ENCODE measurements at regions not wholly inside any gene's neighbourhood (a gene's known extent, or its start where the extent isn't known, plus 50 kb on each side); places are given as distances from the start of the nearest gene placed in this dataset.

DNA sequence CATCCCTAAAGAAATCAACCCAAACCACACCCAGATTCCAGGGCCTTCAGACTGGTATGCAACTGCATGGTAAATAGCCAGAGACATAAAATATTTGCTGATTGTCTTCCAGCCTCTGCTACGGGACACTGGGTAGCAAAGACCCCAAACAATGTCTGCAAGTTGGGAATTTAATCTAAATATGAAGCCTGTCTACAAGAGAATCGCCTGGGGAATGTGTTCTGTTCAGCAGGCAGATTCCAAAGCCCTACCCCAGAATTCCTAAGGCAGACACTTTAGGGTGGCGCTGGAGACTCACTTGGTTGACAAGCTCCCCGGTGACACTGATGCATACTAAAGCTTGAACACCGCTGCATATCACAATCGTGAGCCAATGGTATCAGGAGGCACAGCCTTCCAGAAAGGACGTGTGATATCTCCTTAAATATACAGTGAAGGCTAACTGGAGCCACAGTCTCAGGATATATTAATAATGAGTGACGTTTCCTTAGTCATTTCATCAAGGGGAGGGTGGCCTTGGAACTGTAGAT, 684.1 kb downstream of the NTRK3 start:
- no peak overlapping the region for H3K27ac ChIP-seq (ENCODE audit: low read length)
- no CpG with 5 or more reads among the region's 8 CpGs for WGBS (ENCODE audit: insufficient coverage, insufficient read length)
- no peaks in the 10 kb centered on the region for H3K36me3 ChIP-seq (ENCODE audit: control insufficient read depth, insufficient read depth, low read length)
- no peaks in the 10 kb centered on the region for H3K4me1 ChIP-seq (ENCODE audit: control insufficient read depth, insufficient read depth, low read length)
- H3K4me3 ChIP-seq (ENCODE audit: low read length): no peak overlapping the region
- no peaks in the 10 kb centered on the region for H3K9me3 ChIP-seq (ENCODE audit: control insufficient read depth, insufficient read depth, low read length)
- DNase-seq (ENCODE audit: low read depth, low spot score): no peak
- no peaks in the 10 kb centered on the region for H3K27me3 ChIP-seq (ENCODE audit: control insufficient read depth, insufficient read depth, low read length)

DNA sequence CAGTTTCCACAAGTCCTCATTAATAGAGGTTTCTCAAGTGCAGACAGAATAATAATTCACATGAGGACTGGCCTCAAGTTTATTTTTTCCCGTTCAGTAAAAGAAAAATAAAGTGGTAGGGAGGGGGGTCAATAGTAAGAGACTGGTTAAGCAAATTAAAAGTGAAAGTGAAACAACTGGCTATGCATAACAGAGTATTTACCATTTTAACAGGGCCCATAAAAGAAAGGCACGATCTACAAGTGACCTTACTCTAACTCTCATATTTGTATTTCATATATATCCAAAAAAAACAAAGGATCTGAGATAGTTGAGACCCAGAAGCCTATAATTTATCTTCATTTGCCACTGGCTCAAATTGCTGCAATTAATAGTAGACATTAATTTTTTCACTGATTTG, 686.3 kb downstream of the NTRK3 start:
- Histone ChIP-seq H3K27me3 (ENCODE audit: control insufficient read depth, insufficient read depth, low read length) (no peaks in the 10 kb centered on the region), H3K27ac (ENCODE audit: low read length) (no peak overlapping the region), H3K4me3 (ENCODE audit: low read length) (no peak overlapping the region), H3K9me3 (ENCODE audit: control insufficient read depth, insufficient read depth, low read length) (no peaks in the 10 kb centered on the region), H3K4me1 (ENCODE audit: control insufficient read depth, insufficient read depth, low read length) (no peaks in the 10 kb centered on the region), H3K36me3 (ENCODE audit: control insufficient read depth, insufficient read depth, low read length) (no peaks in the 10 kb centered on the region)
- WGBS (ENCODE audit: insufficient coverage, insufficient read length): no CpG with 5 or more reads among the region's 2 CpGs
- DNase-seq (ENCODE audit: low read depth, low spot score): no peak

DNA sequence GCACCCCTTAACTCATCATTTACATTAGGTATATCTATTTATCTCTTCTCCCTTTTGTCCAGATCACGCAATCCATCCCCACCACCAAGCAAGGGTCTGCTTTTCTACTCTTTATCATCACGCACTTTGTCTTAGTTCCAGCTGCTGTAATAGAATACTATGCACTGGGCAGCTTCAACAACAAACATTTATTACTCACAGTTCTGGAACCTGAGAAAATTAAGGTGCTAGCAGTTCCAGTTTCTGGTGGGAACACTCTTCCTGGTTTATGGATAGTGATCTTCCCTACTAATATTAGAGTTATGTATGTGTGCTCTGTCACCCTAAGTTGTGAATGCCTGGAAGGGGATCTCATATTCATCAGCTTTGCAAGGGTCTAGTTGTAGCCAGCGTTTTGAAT, 687.0 kb downstream of the NTRK3 start:
- no peaks in the 10 kb centered on the region for H3K4me1 ChIP-seq (ENCODE audit: control insufficient read depth, insufficient read depth, low read length)
- H3K27ac ChIP-seq (ENCODE audit: low read length): no peak overlapping the region
- no peaks in the 10 kb centered on the region for H3K9me3 ChIP-seq (ENCODE audit: control insufficient read depth, insufficient read depth, low read length)
- no peaks in the 10 kb centered on the region for H3K36me3 ChIP-seq (ENCODE audit: control insufficient read depth, insufficient read depth, low read length)
- no peak overlapping the region for H3K4me3 ChIP-seq (ENCODE audit: low read length)
- no CpG with 5 or more reads among the region's 3 CpGs for WGBS (ENCODE audit: insufficient coverage, insufficient read length)
- no peak for DNase-seq (ENCODE audit: low read depth, low spot score)
- no peaks in the 10 kb centered on the region for H3K27me3 ChIP-seq (ENCODE audit: control insufficient read depth, insufficient read depth, low read length)

GRCh38 chr15:87567406-87568030, 689.0 kb downstream of the NTRK3 start:
- Histone ChIP-seq H3K36me3 (ENCODE audit: control insufficient read depth, insufficient read depth, low read length) (no peaks in the 10 kb centered on the region), H3K4me3 (ENCODE audit: low read length) (no peak overlapping the region), H3K27me3 (ENCODE audit: control insufficient read depth, insufficient read depth, low read length) (no peaks in the 10 kb centered on the region), H3K4me1 (ENCODE audit: control insufficient read depth, insufficient read depth, low read length) (no peaks in the 10 kb centered on the region), H3K27ac (ENCODE audit: low read length) (no peak overlapping the region), H3K9me3 (ENCODE audit: control insufficient read depth, insufficient read depth, low read length) (no peaks in the 10 kb centered on the region)
- no peak for DNase-seq (ENCODE audit: low read depth, low spot score)
- WGBS (ENCODE audit: insufficient coverage, insufficient read length): no CpG with 5 or more reads among the region's 3 CpGs

- DNase-seq (ENCODE audit: low read depth, low spot score): no peak
- no CpG with 5 or more reads among the region's 6 CpGs for WGBS (ENCODE audit: insufficient coverage, insufficient read length)
- Histone ChIP-seq H3K9me3 (ENCODE audit: control insufficient read depth, insufficient read depth, low read length) (no peaks in the 10 kb centered on the region), H3K4me3 (ENCODE audit: low read length) (no peak overlapping the region), H3K27me3 (ENCODE audit: control insufficient read depth, insufficient read depth, low read length) (no peaks in the 10 kb centered on the region), H3K36me3 (ENCODE audit: control insufficient read depth, insufficient read depth, low read length) (no peaks in the 10 kb centered on the region), H3K4me1 (ENCODE audit: control insufficient read depth, insufficient read depth, low read length) (no peaks in the 10 kb centered on the region), H3K27ac (ENCODE audit: low read length) (no peak overlapping the region)
Observed at GRCh38 chr15:87566236-87566635, 690.3 kb downstream of the NTRK3 start.

DNA sequence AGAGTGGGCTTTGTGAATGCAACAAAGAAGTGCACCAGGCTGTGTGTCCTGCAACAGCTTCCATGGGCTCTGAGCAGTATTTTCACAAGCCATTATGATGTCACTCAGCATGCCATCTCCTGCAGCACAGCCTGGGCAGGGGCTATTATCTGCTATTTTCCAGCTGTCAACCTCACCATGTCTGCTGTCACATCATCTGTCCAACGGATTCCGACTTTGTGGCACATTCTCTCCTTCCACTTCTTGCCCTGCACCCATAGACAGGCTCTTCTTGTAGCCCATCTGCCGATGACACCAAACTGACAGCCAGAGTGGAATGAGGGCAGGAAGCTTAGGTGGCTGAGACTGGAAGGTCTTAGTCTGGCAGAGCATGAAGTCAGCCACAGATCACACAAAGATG, 691.9 kb downstream of the NTRK3 start:
- no peak for DNase-seq (ENCODE audit: low read depth, low spot score)
- H3K4me1 ChIP-seq (ENCODE audit: control insufficient read depth, insufficient read depth, low read length): no peaks in the 10 kb centered on the region
- H3K27me3 ChIP-seq (ENCODE audit: control insufficient read depth, insufficient read depth, low read length): no peaks in the 10 kb centered on the region
- H3K36me3 ChIP-seq (ENCODE audit: control insufficient read depth, insufficient read depth, low read length): no peaks in the 10 kb centered on the region
- WGBS (ENCODE audit: insufficient coverage, insufficient read length): no CpG with 5 or more reads among the region's 3 CpGs
- H3K4me3 ChIP-seq (ENCODE audit: low read length): no peak overlapping the region
- H3K9me3 ChIP-seq (ENCODE audit: control insufficient read depth, insufficient read depth, low read length): no peaks in the 10 kb centered on the region
- H3K27ac ChIP-seq (ENCODE audit: low read length): no peak overlapping the region

- Histone ChIP-seq H3K4me1 (ENCODE audit: control insufficient read depth, insufficient read depth, low read length) (no peaks in the 10 kb centered on the region), H3K36me3 (ENCODE audit: control insufficient read depth, insufficient read depth, low read length) (no peaks in the 10 kb centered on the region), H3K9me3 (ENCODE audit: control insufficient read depth, insufficient read depth, low read length) (no peaks in the 10 kb centered on the region), H3K27me3 (ENCODE audit: control insufficient read depth, insufficient read depth, low read length) (no peaks in the 10 kb centered on the region), H3K27ac (ENCODE audit: low read length) (no peak overlapping the region), H3K4me3 (ENCODE audit: low read length) (no peak overlapping the region)
- no peak for DNase-seq (ENCODE audit: low read depth, low spot score)
- WGBS (ENCODE audit: insufficient coverage, insufficient read length): no CpG with 5 or more reads among the region's 2 CpGs
Observed at GRCh38 chr15:87563869-87564268, 692.7 kb downstream of the NTRK3 start.

GRCh38 chr15:87562203-87562602, 694.3 kb downstream of the NTRK3 start:
- Histone ChIP-seq H3K27me3 (ENCODE audit: control insufficient read depth, insufficient read depth, low read length) (no peaks in the 10 kb centered on the region), H3K36me3 (ENCODE audit: control insufficient read depth, insufficient read depth, low read length) (no peaks in the 10 kb centered on the region), H3K4me1 (ENCODE audit: control insufficient read depth, insufficient read depth, low read length) (no peaks in the 10 kb centered on the region), H3K4me3 (ENCODE audit: low read length) (no peak overlapping the region), H3K27ac (ENCODE audit: low read length) (no peak overlapping the region), H3K9me3 (ENCODE audit: control insufficient read depth, insufficient read depth, low read length) (no peaks in the 10 kb centered on the region)
- no CpG with 5 or more reads among the region's 4 CpGs for WGBS (ENCODE audit: insufficient coverage, insufficient read length)
- DNase-seq (ENCODE audit: low read depth, low spot score): no peak

DNA sequence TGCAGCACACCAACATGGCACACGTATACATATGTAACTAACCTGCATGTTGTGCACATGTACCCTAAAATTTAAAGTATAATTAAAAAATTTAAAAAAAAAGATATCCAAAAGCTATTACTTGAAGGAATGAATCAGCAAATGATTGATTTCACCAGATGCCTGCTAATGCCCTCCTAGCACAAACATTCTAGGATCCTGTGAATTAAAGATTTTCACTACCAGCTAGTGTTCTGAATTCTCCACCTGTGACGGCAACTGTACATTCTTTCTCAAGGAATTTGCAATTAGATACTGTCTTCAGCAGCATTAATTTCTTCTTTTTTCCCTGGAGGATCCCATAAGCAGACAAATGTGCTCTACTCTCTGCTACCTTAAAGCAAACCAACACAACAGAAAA, 694.9 kb downstream of the NTRK3 start:
- Histone ChIP-seq H3K27me3 (ENCODE audit: control insufficient read depth, insufficient read depth, low read length) (no peaks in the 10 kb centered on the region), H3K9me3 (ENCODE audit: control insufficient read depth, insufficient read depth, low read length) (no peaks in the 10 kb centered on the region), H3K4me3 (ENCODE audit: low read length) (no peak overlapping the region), H3K27ac (ENCODE audit: low read length) (no peak overlapping the region), H3K4me1 (ENCODE audit: control insufficient read depth, insufficient read depth, low read length) (no peaks in the 10 kb centered on the region), H3K36me3 (ENCODE audit: control insufficient read depth, insufficient read depth, low read length) (no peaks in the 10 kb centered on the region)
- no CpG with 5 or more reads among the region's 2 CpGs for WGBS (ENCODE audit: insufficient coverage, insufficient read length)
- DNase-seq (ENCODE audit: low read depth, low spot score): no peak

- no peak overlapping the region for H3K27ac ChIP-seq (ENCODE audit: low read length)
- no peaks in the 10 kb centered on the region for H3K27me3 ChIP-seq (ENCODE audit: control insufficient read depth, insufficient read depth, low read length)
- H3K9me3 ChIP-seq (ENCODE audit: control insufficient read depth, insufficient read depth, low read length): no peaks in the 10 kb centered on the region
- H3K4me3 ChIP-seq (ENCODE audit: low read length): no peak overlapping the region
- DNase-seq (ENCODE audit: low read depth, low spot score): no peak
- WGBS (ENCODE audit: insufficient coverage, insufficient read length): no CpG with 5 or more reads among the region's 1 CpG
- no peaks in the 10 kb centered on the region for H3K36me3 ChIP-seq (ENCODE audit: control insufficient read depth, insufficient read depth, low read length)
- no peaks in the 10 kb centered on the region for H3K4me1 ChIP-seq (ENCODE audit: control insufficient read depth, insufficient read depth, low read length)
Observed at GRCh38 chr15:87557881-87558280, 698.7 kb downstream of the NTRK3 start.

GRCh38 chr15:87556886-87557285, 699.7 kb downstream of the NTRK3 start:
- Histone ChIP-seq H3K4me3 (ENCODE audit: low read length) (no peak overlapping the region), H3K4me1 (ENCODE audit: control insufficient read depth, insufficient read depth, low read length) (no peaks in the 10 kb centered on the region), H3K27ac (ENCODE audit: low read length) (no peak overlapping the region), H3K27me3 (ENCODE audit: control insufficient read depth, insufficient read depth, low read length) (no peaks in the 10 kb centered on the region), H3K9me3 (ENCODE audit: control insufficient read depth, insufficient read depth, low read length) (no peaks in the 10 kb centered on the region), H3K36me3 (ENCODE audit: control insufficient read depth, insufficient read depth, low read length) (no peaks in the 10 kb centered on the region)
- DNase-seq (ENCODE audit: low read depth, low spot score): no peak
